ENCODE measurements at regions not wholly inside any gene's neighbourhood (a gene's known extent, or its start where the extent isn't known, plus 50 kb on each side); places are given as distances from the start of the nearest gene placed in this dataset.

GRCh38 chr15:94164971-94165370 lies 66.4 kb upstream of the MCTP2 start:
- Histone ChIP-seq H3K27ac (replicated peaks) (no peak overlapping the region), H3K27me3 (ENCODE audit: insufficient read depth, poor library complexity, severe bottlenecking) (no peaks in the 10 kb centered on the region), H3K4me3 (replicated peaks; ENCODE audit: insufficient read depth, low read length) (no peak overlapping the region)
- TF ChIP-seq CTCF (IDR thresholded peaks at IDR 0.05; ENCODE audit: insufficient read depth, low read length), result no peak
- TF ChIP-seq POLR2AphosphoS5 (IDR thresholded peaks at IDR 0.05; ENCODE audit: low read depth), result no peak
- no peak for TF ChIP-seq SPI1 (IDR thresholded peaks at IDR 0.05; ENCODE audit: borderline replicate concordance, low read depth)
- no peak for TF ChIP-seq REST (IDR thresholded peaks at IDR 0.05; ENCODE audit: insufficient replicate concordance, low read depth)
- DNase-seq (ENCODE audit: low read depth in 1 of 2, low spot score in 1 of 2), result no peak

- H3K27ac ChIP-seq (replicated peaks), result no peak overlapping the region
- no peak overlapping the region for H3K4me3 ChIP-seq (replicated peaks; ENCODE audit: insufficient read depth, low read length)
- no peaks in the 10 kb centered on the region for H3K27me3 ChIP-seq (ENCODE audit: insufficient read depth, poor library complexity, severe bottlenecking)
- DNase-seq (ENCODE audit: low read depth in 1 of 2, low spot score in 1 of 2), result peak; percentile 34 to 74
- TF ChIP-seq GABPA (IDR thresholded peaks at IDR 0.05; ENCODE audit: low read depth) (no peak), CTCF (IDR thresholded peaks at IDR 0.05; ENCODE audit: insufficient read depth, low read length) (peak; percentile 74)
Measured at GRCh38 chr15:94164202-94164807, 67.1 kb upstream of the MCTP2 start.

GRCh38 chr15:94162939-94163338 lies 68.4 kb upstream of the MCTP2 start:
- TF ChIP-seq REST (IDR thresholded peaks at IDR 0.05; ENCODE audit: insufficient replicate concordance, low read depth) (no peak), POLR2AphosphoS5 (IDR thresholded peaks at IDR 0.05; ENCODE audit: low read depth) (no peak), CTCF (IDR thresholded peaks at IDR 0.05; ENCODE audit: insufficient read depth, low read length) (no peak), SPI1 (IDR thresholded peaks at IDR 0.05; ENCODE audit: borderline replicate concordance, low read depth) (no peak)
- DNase-seq (ENCODE audit: low read depth in 1 of 2, low spot score in 1 of 2), result no peak
- Histone ChIP-seq H3K27ac (replicated peaks) (no peak overlapping the region), H3K4me3 (replicated peaks; ENCODE audit: insufficient read depth, low read length) (no peak overlapping the region), H3K27me3 (ENCODE audit: insufficient read depth, poor library complexity, severe bottlenecking) (no peaks in the 10 kb centered on the region)

GRCh38 chr15:94154255-94154654 lies 77.1 kb upstream of the MCTP2 start:
- no peak for DNase-seq (ENCODE audit: low read depth in 1 of 2, low spot score in 1 of 2)
- Histone ChIP-seq H3K4me3 (replicated peaks; ENCODE audit: insufficient read depth, low read length) (no peak overlapping the region), H3K27ac (replicated peaks) (no peak overlapping the region), H3K27me3 (ENCODE audit: insufficient read depth, poor library complexity, severe bottlenecking) (no peaks in the 10 kb centered on the region)
- no peak for TF ChIP-seq CTCF (IDR thresholded peaks at IDR 0.05; ENCODE audit: insufficient read depth, low read length)
- TF ChIP-seq POLR2AphosphoS5 (IDR thresholded peaks at IDR 0.05; ENCODE audit: low read depth), result no peak
- TF ChIP-seq REST (IDR thresholded peaks at IDR 0.05; ENCODE audit: insufficient replicate concordance, low read depth), result no peak
- no peak for TF ChIP-seq GABPA (IDR thresholded peaks at IDR 0.05; ENCODE audit: low read depth)
- TF ChIP-seq SPI1 (IDR thresholded peaks at IDR 0.05; ENCODE audit: borderline replicate concordance, low read depth), result no peak

All from HL-60 (cell line).